Nephron (organoid): ENCODE measurements at regions not wholly inside any gene's neighbourhood (a gene's known extent, or its start where the extent isn't known, plus 50 kb on each side); places are given as distances from the start of the nearest gene placed in this dataset.
A peak's percentile ranks its signal among the peaks of the same experiment; 100 is the strongest.

ENCODE experiments used
- H3K27ac Mint-ChIP-seq, 3 experiments: 2 replicates each; pipeline ENCODE4 v1.8.0; 2020; ENCODE audit warnings: mixed read lengths in 3 of 3, mild to moderate bottlenecking in 2 of 3, moderate library complexity in 1 of 3
- H3K27me3 Mint-ChIP-seq: 2 replicates; pipeline ENCODE4 v1.8.0; 2021; ENCODE audit warnings: low read depth, mild to moderate bottlenecking, moderate library complexity, mixed read lengths
- H3K36me3 Mint-ChIP-seq: 2 replicates; pipeline ENCODE4 v1.8.0; 2020; ENCODE audit warnings: low read depth, mixed read lengths
- H3K4me1 Mint-ChIP-seq: 2 replicates; pipeline ENCODE4 v1.8.0; 2020; ENCODE audit warnings: mixed read lengths
- H3K4me3 Mint-ChIP-seq, 3 experiments: 2 replicates each; pipeline ENCODE4 v1.8.0; 2020; ENCODE audit warnings: mild to moderate bottlenecking in 3 of 3, mixed read lengths in 3 of 3, moderate library complexity in 2 of 3
- H3K9me3 Mint-ChIP-seq: 2 replicates; pipeline ENCODE4 v1.8.0; 2020; ENCODE audit warnings: mixed read lengths
- TF ChIP-seq, protein P1 (sequence below), 3 experiments: fragments of 200-600 bp; sonication (generic); IDR thresholded peaks; one replicate each; pipeline ENCODE4 v1.5.0; 2021; ENCODE audit warnings: antibody characterized with exemption in 3 of 3; ENCODE audit not compliant: unreplicated experiment in 3 of 3

DNA sequence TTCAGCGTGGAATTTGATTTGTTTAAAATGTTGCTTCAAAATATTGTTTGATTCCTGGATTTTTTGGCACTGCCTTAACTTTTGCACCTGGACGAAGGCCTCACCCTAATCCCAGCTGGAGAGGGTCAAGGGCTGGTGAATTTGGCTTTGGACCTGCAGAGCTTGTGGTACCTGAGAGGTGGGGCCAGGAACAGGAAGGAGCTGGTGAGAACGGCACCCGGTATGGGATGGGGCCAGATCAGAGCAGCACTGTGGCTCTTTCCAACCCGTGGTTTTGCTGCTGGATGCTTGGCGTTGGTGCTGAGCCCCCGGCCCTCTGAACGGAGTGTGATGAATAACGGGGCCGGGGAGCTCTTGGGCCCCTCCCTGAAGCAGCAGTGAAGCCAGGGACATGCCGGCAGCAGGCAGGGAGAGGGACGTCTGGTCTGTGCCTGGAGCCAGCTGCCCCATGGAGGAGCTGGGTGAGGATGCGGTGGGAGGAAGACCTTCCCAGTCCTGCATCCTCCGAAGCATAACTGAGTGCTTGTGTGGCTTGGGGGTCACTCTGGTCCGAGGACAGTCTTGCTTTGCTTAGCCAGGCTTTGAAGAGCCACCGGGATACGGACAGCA is 275.4 kb downstream of the SEC14L1 start:
- no peak overlapping the region for H3K27ac Mint-ChIP-seq
- peaks cover 40% of the 10 kb centered on the region for H3K4me1 Mint-ChIP-seq
- H3K36me3 Mint-ChIP-seq, result peaks cover 17% of the 10 kb centered on the region
- TF ChIP-seq, protein P1, sequence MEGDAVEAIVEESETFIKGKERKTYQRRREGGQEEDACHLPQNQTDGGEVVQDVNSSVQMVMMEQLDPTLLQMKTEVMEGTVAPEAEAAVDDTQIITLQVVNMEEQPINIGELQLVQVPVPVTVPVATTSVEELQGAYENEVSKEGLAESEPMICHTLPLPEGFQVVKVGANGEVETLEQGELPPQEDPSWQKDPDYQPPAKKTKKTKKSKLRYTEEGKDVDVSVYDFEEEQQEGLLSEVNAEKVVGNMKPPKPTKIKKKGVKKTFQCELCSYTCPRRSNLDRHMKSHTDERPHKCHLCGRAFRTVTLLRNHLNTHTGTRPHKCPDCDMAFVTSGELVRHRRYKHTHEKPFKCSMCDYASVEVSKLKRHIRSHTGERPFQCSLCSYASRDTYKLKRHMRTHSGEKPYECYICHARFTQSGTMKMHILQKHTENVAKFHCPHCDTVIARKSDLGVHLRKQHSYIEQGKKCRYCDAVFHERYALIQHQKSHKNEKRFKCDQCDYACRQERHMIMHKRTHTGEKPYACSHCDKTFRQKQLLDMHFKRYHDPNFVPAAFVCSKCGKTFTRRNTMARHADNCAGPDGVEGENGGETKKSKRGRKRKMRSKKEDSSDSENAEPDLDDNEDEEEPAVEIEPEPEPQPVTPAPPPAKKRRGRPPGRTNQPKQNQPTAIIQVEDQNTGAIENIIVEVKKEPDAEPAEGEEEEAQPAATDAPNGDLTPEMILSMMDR (IDR thresholded peaks at IDR 0.05; ENCODE audit: unreplicated experiment in 3 of 3), result no peak
- H3K4me3 Mint-ChIP-seq, result no peak overlapping the region
- H3K9me3 Mint-ChIP-seq, result no peaks in the 10 kb centered on the region
- H3K27me3 Mint-ChIP-seq, result no peaks in the 10 kb centered on the region

GRCh38 chr17:77417575-77417974 is 276.8 kb downstream of the SEC14L1 start:
- no peak overlapping the region for H3K4me3 Mint-ChIP-seq
- H3K9me3 Mint-ChIP-seq, result no peaks in the 10 kb centered on the region
- no peaks in the 10 kb centered on the region for H3K27me3 Mint-ChIP-seq

DNA sequence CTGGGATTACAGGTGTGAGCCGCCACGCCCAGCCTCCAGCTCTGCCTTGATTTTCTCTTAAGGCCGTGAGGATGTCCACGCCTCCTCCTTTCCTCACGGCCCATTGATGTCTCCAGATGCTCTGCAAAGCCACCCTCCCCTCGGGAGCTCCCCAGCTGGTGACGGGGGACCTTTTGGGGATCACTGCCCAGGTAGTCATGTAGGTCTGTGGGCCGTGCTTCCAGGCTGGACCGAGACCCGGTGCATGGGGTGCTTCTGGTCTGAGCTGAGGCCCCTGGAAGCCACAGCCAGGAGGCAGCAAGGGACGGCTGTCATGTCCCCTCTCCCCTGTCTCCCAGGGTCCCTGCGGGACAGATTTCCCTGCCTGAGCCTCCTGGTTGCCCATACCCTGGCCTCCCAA is 277.8 kb downstream of the SEC14L1 start:
- H3K9me3 Mint-ChIP-seq, result no peaks in the 10 kb centered on the region
- H3K4me3 Mint-ChIP-seq, result no peak overlapping the region
- H3K27me3 Mint-ChIP-seq, result no peaks in the 10 kb centered on the region
- no peak overlapping the region for H3K27ac Mint-ChIP-seq
- TF ChIP-seq, protein P1 (IDR thresholded peaks at IDR 0.05; ENCODE audit: unreplicated experiment in 3 of 3), result no peak
- H3K4me1 Mint-ChIP-seq, result peaks cover 44% of the 10 kb centered on the region
- H3K36me3 Mint-ChIP-seq, result peaks cover 3% of the 10 kb centered on the region

More at GRCh38 chr17:77417575-77417974, 276.8 kb downstream of the SEC14L1 start:
- H3K4me1 Mint-ChIP-seq, result peaks cover 44% of the 10 kb centered on the region
- TF ChIP-seq, protein P1 (IDR thresholded peaks at IDR 0.05; ENCODE audit: unreplicated experiment in 3 of 3), result no peak
- peak overlapping the region; percentile 9 to 54 (median 41) for H3K27ac Mint-ChIP-seq
- H3K36me3 Mint-ChIP-seq, result peaks cover 13% of the 10 kb centered on the region

GRCh38 chr17:77419095-77419494 is 278.3 kb downstream of the SEC14L1 start:
- Mint-ChIP-seq H3K27ac (no peak overlapping the region), H3K36me3 (peaks cover 3% of the 10 kb centered on the region), H3K4me1 (peaks cover 49% of the 10 kb centered on the region), H3K27me3 (no peaks in the 10 kb centered on the region), H3K9me3 (no peaks in the 10 kb centered on the region), H3K4me3 (no peak overlapping the region)
- TF ChIP-seq, protein P1 (IDR thresholded peaks at IDR 0.05; ENCODE audit: unreplicated experiment in 3 of 3), result no peak

GRCh38 chr17:77419547-77420094 is 278.9 kb downstream of the SEC14L1 start:
- no peaks in the 10 kb centered on the region for H3K9me3 Mint-ChIP-seq
- no peaks in the 10 kb centered on the region for H3K27me3 Mint-ChIP-seq
- TF ChIP-seq, protein P1 (IDR thresholded peaks at IDR 0.05; ENCODE audit: unreplicated experiment in 3 of 3), result no peak
- peaks cover 3% of the 10 kb centered on the region for H3K36me3 Mint-ChIP-seq
- H3K27ac Mint-ChIP-seq, result peak overlapping the region in 2 of 3 experiments; percentile 84 to 86
- H3K4me3 Mint-ChIP-seq, result no peak overlapping the region
- H3K4me1 Mint-ChIP-seq, result peaks cover 53% of the 10 kb centered on the region
